ENCODE measurements at regions not wholly inside any gene's neighbourhood (a gene's known extent, or its start where the extent isn't known, plus 50 kb on each side); places are given as distances from the start of the nearest gene placed in this dataset.

DNA sequence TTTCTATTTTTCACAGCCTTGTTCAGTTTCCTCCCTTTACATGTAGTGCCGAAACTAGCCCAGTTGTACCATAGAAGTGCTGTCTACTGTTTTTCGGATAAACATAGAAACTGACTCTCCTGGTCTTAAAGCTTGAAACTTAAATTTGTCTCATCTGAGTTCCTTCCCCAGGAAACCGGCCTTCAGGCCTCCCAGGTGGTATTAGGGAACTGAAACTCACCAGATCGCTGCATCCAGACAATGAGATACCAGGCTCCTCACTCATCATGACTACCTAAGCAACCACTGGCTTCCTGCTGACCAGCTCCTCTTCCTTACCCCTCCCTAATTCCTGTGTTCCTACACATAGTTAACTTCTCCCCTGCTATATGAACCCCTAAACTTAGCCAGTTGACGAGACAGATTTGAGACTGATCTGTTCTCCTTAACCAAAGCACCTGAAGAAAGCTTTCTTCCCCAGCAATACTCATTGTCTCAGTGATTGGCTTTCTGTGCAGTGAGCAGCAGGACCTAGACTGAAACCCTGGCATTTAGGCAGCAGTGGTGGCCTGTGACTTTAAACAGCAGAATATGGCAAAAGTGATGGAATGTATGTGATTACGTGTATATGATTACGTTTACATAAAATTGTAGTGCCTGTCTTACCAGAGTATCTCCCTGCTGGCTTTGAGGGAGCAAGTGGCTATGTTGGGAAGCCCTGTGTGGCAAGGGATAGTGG, 959.1 kb upstream of the LCORL start:
- TF ChIP-seq, protein P1, sequence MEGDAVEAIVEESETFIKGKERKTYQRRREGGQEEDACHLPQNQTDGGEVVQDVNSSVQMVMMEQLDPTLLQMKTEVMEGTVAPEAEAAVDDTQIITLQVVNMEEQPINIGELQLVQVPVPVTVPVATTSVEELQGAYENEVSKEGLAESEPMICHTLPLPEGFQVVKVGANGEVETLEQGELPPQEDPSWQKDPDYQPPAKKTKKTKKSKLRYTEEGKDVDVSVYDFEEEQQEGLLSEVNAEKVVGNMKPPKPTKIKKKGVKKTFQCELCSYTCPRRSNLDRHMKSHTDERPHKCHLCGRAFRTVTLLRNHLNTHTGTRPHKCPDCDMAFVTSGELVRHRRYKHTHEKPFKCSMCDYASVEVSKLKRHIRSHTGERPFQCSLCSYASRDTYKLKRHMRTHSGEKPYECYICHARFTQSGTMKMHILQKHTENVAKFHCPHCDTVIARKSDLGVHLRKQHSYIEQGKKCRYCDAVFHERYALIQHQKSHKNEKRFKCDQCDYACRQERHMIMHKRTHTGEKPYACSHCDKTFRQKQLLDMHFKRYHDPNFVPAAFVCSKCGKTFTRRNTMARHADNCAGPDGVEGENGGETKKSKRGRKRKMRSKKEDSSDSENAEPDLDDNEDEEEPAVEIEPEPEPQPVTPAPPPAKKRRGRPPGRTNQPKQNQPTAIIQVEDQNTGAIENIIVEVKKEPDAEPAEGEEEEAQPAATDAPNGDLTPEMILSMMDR (IDR thresholded peaks at IDR 0.05) = no peak
- no peak for TF ChIP-seq POLR2A (IDR thresholded peaks at IDR 0.05)
